OCI-LY7 (cell line): ENCODE measurements at regions not wholly inside any gene's neighbourhood (a gene's known extent, or its start where the extent isn't known, plus 50 kb on each side); places are given as distances from the start of the nearest gene placed in this dataset.

ENCODE experiments used
- CTCF ChIP-seq: fragments of 200-600 bp; sonication (generic); conservative IDR thresholded peaks from 2 replicates; pipeline ENCODE4 v1.5.1; 2014; ENCODE audit warnings: mild to moderate bottlenecking, antibody characterized with exemption, low read length, moderate library complexity, mixed read lengths
- EZH2phosphoT487 ChIP-seq: fragments of 200-600 bp; sonication (generic); IDR thresholded peaks from 2 replicates; pipeline ENCODE4 v1.6.1; 2018; ENCODE audit warnings: low read depth, borderline replicate concordance, mild to moderate bottlenecking, mixed run types, antibody characterized with exemption, low read length, moderate library complexity, mixed read lengths

DNA sequence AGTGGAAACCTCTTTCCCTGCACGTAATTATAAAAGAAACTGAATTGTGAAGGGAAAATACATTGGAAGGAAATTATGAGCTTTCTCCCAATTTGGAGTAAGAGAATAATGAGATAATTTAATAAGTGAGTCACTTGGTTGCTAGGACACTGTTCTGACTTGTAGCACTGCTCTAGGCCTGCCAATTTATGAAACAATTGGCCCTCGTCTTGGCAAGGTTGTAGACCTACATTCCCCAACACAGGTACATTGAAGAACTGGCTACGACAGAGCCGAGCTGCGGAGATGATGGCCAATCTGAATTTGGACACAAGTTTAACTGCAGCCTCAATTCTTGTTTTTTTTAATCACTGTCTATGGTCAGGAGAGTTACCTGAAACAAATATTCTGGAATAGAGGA is 674.1 kb downstream of the MECOM start:
- TF ChIP-seq CTCF (no peak), EZH2phosphoT487 (no peak)
